Heart right ventricle (tissue), 16 donors: ENCODE measurements at regions not wholly inside any gene's neighbourhood (a gene's known extent, or its start where the extent isn't known, plus 50 kb on each side); places are given as distances from the start of the nearest gene placed in this dataset.

Source experiments
- ATAC-seq, 8 donors: fragments of 200-7000 bp; cut with Tn5 transposase; one replicate each; pipeline ENCODE4 v1.9.1; 2020; ENCODE audit warnings: mild to moderate bottlenecking in 8 of 8, moderate library complexity in 8 of 8, moderate number of reproducible peaks in 1 of 8
- DNase-seq, 2 donors: peaks; one replicate each; pipeline ENCODE4 v3.0.0-alpha.2; 2020
- H3K27ac ChIP-seq, 10 donors: fragments of 200-600 bp; sonication (generic) in 2 of 10; one replicate each; pipeline versions ENCODE4 v1.5.0 to v1.8.0; 2020 to 2022; ENCODE audit warnings: mild to moderate bottlenecking in 3 of 10
- H3K27me3 ChIP-seq, 7 donors: fragments of 200-600 bp; one replicate each; pipeline ENCODE4 v1.8.0; 2021 to 2022; ENCODE audit warnings: mild to moderate bottlenecking in 2 of 7
- H3K36me3 ChIP-seq, 9 donors: fragments of 200-600 bp; sonication (generic) in 1 of 9; one replicate each; pipeline versions ENCODE4 v1.5.0 to v1.8.0; 2020 to 2022; ENCODE audit warnings: mild to moderate bottlenecking in 2 of 9
- H3K4me1 ChIP-seq, 9 donors: fragments of 200-600 bp; sonication (generic) in 1 of 9; one replicate each; pipeline versions ENCODE4 v1.5.0 to v1.8.0; 2020 to 2022; ENCODE audit warnings: mild to moderate bottlenecking in 4 of 9
- H3K4me3 ChIP-seq, 10 donors: fragments of 200-600 bp; sonication (generic) in 2 of 10; one replicate each; pipeline versions ENCODE4 v1.5.0 to v1.8.0; 2020 to 2022; ENCODE audit warnings: mild to moderate bottlenecking in 7 of 10, moderate library complexity in 2 of 10
- H3K9me3 ChIP-seq, 11 donors: fragments of 200-600 bp in 10 of 11; sonication (generic) in 2 of 11; one replicate each; pipeline versions ENCODE4 v1.5.0 to v1.8.0; 2013 to 2022; ENCODE audit warnings: mild to moderate bottlenecking in 2 of 11, control low read depth in 1 of 11, moderate library complexity in 1 of 11
- CTCF ChIP-seq, 9 donors: fragments of 200-600 bp; sonication (generic) in 2 of 9; IDR thresholded peaks; one replicate each; pipeline versions ENCODE4 v1.5.0 to v1.8.0; 2021 to 2022; ENCODE audit warnings: antibody characterized with exemption in 9 of 9, mild to moderate bottlenecking in 5 of 9, moderate library complexity in 1 of 9
- WGBS, 2 donors: extraction: QIAGEN DNeasy Blood & Tissue Kit; methylation state at CpG; one replicate each; pipeline ENCODE4 v1.1.7; 2013; ENCODE audit warnings: inconsistent platforms in 1 of 2; 5-methylcytosine and 5-hydroxymethylcytosine counted together
- intact Hi-C, 10 donors: fragments of 100-400 bp; cut with DNase I; formaldehyde crosslinking; loops; one replicate each; pipeline versions ENCODE4 v1.11.1 to v1.14.2; 2022
- donor health status: Arrhythmogenic right ventricular cardiomyopathy.
- donor health status: ischemic (EF 13 %, LVEDD 7.1; RV severe dilation, severe dysfunction).
- donor health status: healthy with polysubstance abuse.
- donor health status: DM: no; HTN: yes; CAD: no.
- donor health status: DM: no; HTN: no; CAD: no.
- donor health status: ischemic (EF 25% LVEDD 6.9; RV normal size, moderate dysfunction).
- donor health status: ischemic (EF 25% LVEDD 5.7; RV mildly dilated, moderate dysfunction).
- donor health status: healthy.
- donor health status: DM: yes; HTN: yes; CAD: no.
- donor health status: Ischemic cardiomyopathy.
- donor health status: ischemic (EF 35%, LVEDD 5.7; RV mildly dilated, moderate dysfunction).
- donor health status: nonischemic (EF 11% LVEDD 7.7; RV severe dilation, severe dysfunction).
- donor health status: DM: yes; HTN: yes; CAD: no.
- donor health status: PGD.
- donor health status: ischemic (EF 29% LVEDD 5.4; RV normal size, mild dysfunction).
- donor health status: nonischemic (EF 23%, LVEDD 6.1; RV moderate dilation, normal function).

- ATAC-seq (no peak), DNase-seq (no peak)
- WGBS, 2 donors = 51 to 56% methylated on average over 6 of the region's 6 CpGs
- H3K27me3 ChIP-seq = peaks cover 0 to 90% (median 81%) of the 10 kb centered on the region in 7 donors
- H3K36me3 ChIP-seq = no peaks in the 10 kb centered on the region
- no peak overlapping the region for H3K27ac ChIP-seq
- H3K9me3 ChIP-seq = no peaks in the 10 kb centered on the region
- TF ChIP-seq CTCF (IDR thresholded peaks at IDR 0.05) = no peak
- H3K4me3 ChIP-seq = no peak overlapping the region
- intact Hi-C loops = loop anchor here in 2 of 10 donors (5.0 to 10.0 kb wide), 2 partner anchors 122 to 300 kb away; no protein-coding TSS in a partner anchor
- peaks cover 0 to 3% (median 0%) of the 10 kb centered on the region in 9 donors for H3K4me1 ChIP-seq
Observed at GRCh38 chr1:11342621-11343032, 69.6 kb downstream of the UBIAD1 start.

- no peak for TF ChIP-seq CTCF (IDR thresholded peaks at IDR 0.05)
- Histone ChIP-seq H3K9me3 (peaks cover 0 to 23% (median 0%) of the 10 kb centered on the region in 11 donors), H3K4me3 (no peak overlapping the region), H3K4me1 (no peaks in the 10 kb centered on the region), H3K27me3 (peaks cover 0 to 79% (median 63%) of the 10 kb centered on the region in 7 donors), H3K36me3 (no peaks in the 10 kb centered on the region), H3K27ac (no peak overlapping the region)
- intact Hi-C loops = loop anchor here in 1 of 10 donors (10.0 kb wide), 1 partner anchor 119 kb away; no protein-coding TSS in a partner anchor
- no peak for DNase-seq
- WGBS, 2 donors = 60 to 64% methylated on average over 19 of the region's 19 CpGs
- ATAC-seq = no peak
Observed at GRCh38 chr1:11345971-11346715, 73.1 kb downstream of the UBIAD1 start.

- Histone ChIP-seq H3K36me3 (no peaks in the 10 kb centered on the region), H3K27ac (no peak overlapping the region), H3K9me3 (peaks cover 0 to 23% (median 0%) of the 10 kb centered on the region in 11 donors), H3K4me3 (no peak overlapping the region), H3K27me3 (peaks cover 0 to 72% (median 45%) of the 10 kb centered on the region in 7 donors), H3K4me1 (no peaks in the 10 kb centered on the region)
- intact Hi-C loops = no loop called here
- WGBS, 2 donors = 27 to 46% methylated on average over 14 of the region's 14 CpGs
- no peak for TF ChIP-seq CTCF (IDR thresholded peaks at IDR 0.05)
- no peak for DNase-seq
- ATAC-seq = no peak
Observed at GRCh38 chr1:11350265-11350664, 77.3 kb downstream of the UBIAD1 start.

- Histone ChIP-seq H3K27me3 (peaks cover 0 to 75% (median 50%) of the 10 kb centered on the region in 7 donors), H3K9me3 (peaks cover 0 to 23% (median 0%) of the 10 kb centered on the region in 11 donors), H3K36me3 (no peaks in the 10 kb centered on the region), H3K4me3 (no peak overlapping the region), H3K4me1 (no peaks in the 10 kb centered on the region), H3K27ac (no peak overlapping the region)
- intact Hi-C loops = no loop called here
- no peak for TF ChIP-seq CTCF (IDR thresholded peaks at IDR 0.05)
- no peak for DNase-seq
- WGBS, 2 donors = 93 to 95% methylated on average over 12 of the region's 12 CpGs
- ATAC-seq = no peak
Observed at GRCh38 chr1:11352058-11352715, 79.2 kb downstream of the UBIAD1 start.
